IPS-NIHi7 (cell line): ENCODE measurements at regions not wholly inside any gene's neighbourhood (a gene's known extent, or its start where the extent isn't known, plus 50 kb on each side); places are given as distances from the start of the nearest gene placed in this dataset.
"Not testable (repeated sequence)": the region's sequence is repeated elsewhere in the genome, so short reads cannot be mapped to it uniquely, and the experiment has no call there.

ENCODE experiments used
- DNase-seq: peaks from one replicate; pipeline ENCODE4 v3.0.0; 2012; ENCODE audit warnings: mixed read lengths; ENCODE audit errors: extremely low spot score

- no peak for DNase-seq
Measured at GRCh38 chr5:61215996-61216395, 53.7 kb upstream of the SMIM15 start.

DNA sequence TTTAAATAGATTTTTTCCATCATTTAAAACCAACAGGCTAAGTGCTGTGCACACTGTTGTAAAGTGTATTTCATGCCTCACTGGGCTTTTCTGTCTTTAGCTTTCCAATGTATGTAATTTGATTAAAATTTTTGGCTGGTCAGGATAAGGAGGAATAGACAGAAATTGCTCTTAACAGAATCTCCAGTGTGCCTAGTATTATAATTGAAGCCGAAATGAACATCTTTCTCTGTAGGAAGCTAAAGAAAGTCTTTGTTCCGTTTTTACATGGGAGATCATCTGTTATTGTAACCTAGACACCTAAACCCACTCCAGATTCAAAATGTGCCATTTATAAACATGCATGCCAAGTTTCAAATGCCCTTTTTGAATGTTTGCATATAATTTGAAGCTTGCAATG is 54.5 kb upstream of the SMIM15 start:
- no peak for DNase-seq

DNA sequence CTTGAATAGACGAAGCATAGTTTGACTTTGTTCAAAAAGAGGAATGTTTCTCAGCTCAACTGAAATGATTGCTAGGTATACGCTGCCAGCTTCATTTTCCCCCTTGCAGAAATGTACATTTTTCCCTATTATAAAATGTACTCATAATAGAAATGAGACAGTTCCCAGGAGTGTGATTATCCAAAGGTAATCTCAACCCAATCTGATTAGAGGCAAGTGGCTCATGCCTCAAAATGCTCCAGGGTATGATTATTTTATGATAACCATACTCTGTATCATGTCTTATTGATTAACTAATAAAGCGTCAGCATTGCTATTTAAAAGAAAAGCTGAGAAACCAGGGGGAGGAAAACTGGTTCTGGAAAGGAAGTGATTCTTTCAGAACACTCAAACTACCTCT is 54.9 kb upstream of the SMIM15 start:
- DNase-seq, result no peak

GRCh38 chr5:61228229-61228628 is 66.0 kb upstream of the SMIM15 start:
- no peak for DNase-seq

DNA sequence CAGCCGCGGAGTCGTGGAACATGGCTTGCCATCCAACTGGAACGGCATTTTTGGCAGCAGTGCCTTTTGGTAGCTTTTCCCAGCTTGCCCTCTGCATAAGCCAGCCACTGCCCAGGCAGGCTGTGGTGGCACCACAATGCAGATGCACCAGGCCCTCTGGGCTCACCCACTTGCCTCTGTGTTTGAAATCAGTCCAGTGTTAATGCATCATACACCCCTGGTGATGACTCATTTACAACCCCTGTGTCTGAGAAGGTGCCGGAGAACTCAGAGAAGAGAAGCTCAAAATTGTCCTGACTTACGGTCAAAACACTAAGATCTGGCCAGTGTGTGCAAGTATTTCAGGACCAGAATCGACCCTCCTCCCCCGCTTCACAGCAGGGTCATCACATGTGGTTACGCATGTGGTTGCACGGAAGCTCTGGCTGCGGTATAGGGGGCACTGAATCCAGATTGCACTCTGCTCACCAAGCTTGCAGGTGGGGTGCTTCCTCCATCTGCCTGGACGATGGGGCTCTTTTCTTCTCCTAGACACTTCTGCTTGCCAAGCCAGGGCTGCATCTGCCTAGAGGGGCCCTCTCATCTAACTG is 66.5 kb upstream of the SMIM15 start:
- no peak for DNase-seq

- DNase-seq, result no peak
Measured at GRCh38 chr5:61229416-61229815, 67.1 kb upstream of the SMIM15 start.

- DNase-seq, result no peak
Measured at GRCh38 chr5:61230492-61230891, 68.2 kb upstream of the SMIM15 start.

GRCh38 chr5:61231813-61232212 is 69.5 kb upstream of the SMIM15 start:
- no peak for DNase-seq

GRCh38 chr5:61232490-61233050 is 70.3 kb upstream of the SMIM15 start:
- no peak for DNase-seq

GRCh38 chr5:61234019-61234418 is 71.8 kb upstream of the SMIM15 start:
- no peak for DNase-seq

DNA sequence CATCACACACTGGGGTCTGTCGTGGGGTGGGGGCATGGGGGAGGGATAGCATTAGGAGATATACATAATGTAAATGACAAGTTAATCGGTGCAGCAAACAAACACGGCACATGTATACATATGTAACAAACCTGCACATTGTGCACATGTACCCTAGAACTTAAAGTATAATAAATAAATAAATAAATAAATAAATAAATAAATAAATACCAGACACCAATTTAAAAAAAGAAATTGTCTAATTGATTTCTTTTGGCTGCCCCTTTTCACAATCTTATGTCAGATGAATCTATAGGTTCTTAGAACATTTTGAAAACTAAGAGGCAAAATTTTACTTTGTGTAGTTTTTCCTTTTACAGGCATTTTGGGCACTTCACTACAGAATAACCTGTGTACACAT is 74.4 kb upstream of the SMIM15 start:
- not testable (repeated sequence) for DNase-seq

DNA sequence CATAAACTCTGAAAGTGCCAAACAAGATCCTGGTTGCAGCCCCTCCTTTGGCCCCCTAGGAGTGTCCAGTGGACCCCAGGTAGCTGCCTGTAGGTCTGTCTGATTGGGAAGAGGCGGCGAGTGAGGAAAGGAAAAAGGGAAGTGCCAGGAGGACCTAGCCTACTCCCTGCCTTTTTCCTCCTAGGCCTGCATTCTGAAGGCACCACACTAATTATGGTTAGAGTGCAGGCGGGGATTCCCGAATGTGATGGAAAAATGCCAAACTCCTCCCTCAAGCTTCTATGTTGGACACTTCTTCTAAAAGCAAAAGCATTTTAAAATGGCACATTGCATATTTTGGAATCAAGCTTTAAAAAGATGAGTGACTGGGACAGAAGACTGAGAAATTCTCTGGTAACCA is 83.2 kb upstream of the SMIM15 start:
- DNase-seq, result no peak

GRCh38 chr5:61245936-61246335 is 83.7 kb upstream of the SMIM15 start:
- no peak for DNase-seq

DNA sequence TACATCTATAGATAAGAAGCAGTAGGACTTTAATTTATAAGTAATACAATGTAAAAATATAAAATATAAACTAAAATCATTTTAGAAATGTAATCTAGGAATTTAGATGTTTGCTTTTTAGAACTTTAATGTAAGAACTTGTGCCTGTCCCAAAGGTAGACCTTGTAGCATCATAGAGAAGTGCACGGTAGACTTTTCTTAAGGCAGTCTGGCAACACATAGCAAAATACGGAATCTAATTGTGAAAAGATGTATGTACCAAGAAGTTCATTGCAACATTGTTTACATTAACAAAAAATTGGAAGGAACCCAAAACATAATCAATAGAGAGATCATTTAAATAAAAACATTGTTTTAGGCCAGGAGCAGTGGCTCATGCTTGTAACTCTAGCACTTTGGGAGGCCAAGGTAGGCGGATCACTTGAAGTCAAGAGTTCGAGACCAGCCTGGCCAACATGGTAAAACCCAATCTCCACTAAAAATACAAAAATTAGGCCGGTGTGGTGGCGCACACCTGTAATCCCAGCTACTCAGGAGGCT is 84.6 kb upstream of the SMIM15 start:
- DNase-seq, result no peak

- no peak for DNase-seq
Measured at GRCh38 chr5:61251874-61252642, 80.0 kb upstream of the ZSWIM6 start.

- no peak for DNase-seq
Measured at GRCh38 chr5:61252643-61252925, 79.5 kb upstream of the ZSWIM6 start.

GRCh38 chr5:61253547-61253946 is 78.5 kb upstream of the ZSWIM6 start:
- DNase-seq, result no peak

GRCh38 chr5:61254969-61255555 is 77.0 kb upstream of the ZSWIM6 start:
- DNase-seq, result no peak

- no peak for DNase-seq
Measured at GRCh38 chr5:61256474-61256873, 75.6 kb upstream of the ZSWIM6 start.

GRCh38 chr5:61257421-61257820 is 74.6 kb upstream of the ZSWIM6 start:
- no peak for DNase-seq

GRCh38 chr5:61261136-61261535 is 70.9 kb upstream of the ZSWIM6 start:
- no peak for DNase-seq

DNA sequence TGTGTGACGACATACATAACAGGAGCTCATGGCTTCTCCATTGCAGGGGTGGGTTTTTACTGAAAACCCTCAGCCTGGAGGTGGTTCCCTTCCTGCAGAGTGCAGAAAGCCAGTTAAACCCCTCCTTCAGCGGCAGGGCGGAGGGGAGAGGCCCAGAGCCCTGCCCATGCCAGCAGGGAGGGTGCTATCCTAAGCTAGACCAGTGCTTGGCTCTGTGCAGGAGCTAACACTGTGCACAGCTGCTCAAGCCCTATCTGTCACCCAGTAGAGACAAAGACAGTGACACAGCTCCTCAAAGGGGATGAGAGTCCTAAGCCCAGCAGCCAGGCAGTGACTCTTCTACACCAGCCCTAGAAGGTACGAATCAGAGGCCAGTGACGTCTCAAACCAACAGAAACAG is 70.0 kb upstream of the ZSWIM6 start:
- peak; percentile 30 for DNase-seq

DNA sequence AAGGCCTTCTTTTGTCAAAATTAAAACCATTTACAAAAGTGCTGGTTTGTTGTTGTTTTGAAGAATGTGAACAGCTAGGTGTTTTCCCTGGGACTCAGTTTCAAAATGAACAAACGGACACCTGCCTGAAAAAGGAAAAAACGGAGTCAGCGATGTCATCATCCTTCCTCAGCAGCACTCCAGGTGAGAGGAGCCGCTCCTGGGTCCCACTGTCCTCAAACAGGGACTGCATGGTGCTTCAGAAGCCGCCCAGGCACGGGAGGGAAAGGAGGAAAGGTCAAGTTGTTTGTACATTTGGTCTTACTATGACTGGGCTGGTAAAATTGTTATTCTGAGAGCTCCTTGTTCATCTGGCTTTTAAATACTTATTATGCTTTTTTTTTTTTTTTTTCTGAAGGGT is 69.0 kb upstream of the ZSWIM6 start:
- no peak for DNase-seq
